Daoy (cell line): ENCODE measurements at regions not wholly inside any gene's neighbourhood (a gene's known extent, or its start where the extent isn't known, plus 50 kb on each side); places are given as distances from the start of the nearest gene placed in this dataset.

Experiments
- DNase-seq: peaks from one replicate; pipeline ENCODE4 v3.0.0-alpha.2; 2015; ENCODE audit warnings: low read depth

- no peak for DNase-seq
These were observed 370.7 kb downstream of the SLC4A3 start for GRCh38 chr2:219998107-219998506.

GRCh38 chr2:219998714-219999227 is 371.3 kb downstream of the SLC4A3 start:
- no peak for DNase-seq

- no peak for DNase-seq
These were observed 372.6 kb downstream of the SLC4A3 start for GRCh38 chr2:220000080-220000479.

GRCh38 chr2:220000586-220000985 is 373.2 kb downstream of the SLC4A3 start:
- DNase-seq, result no peak

- no peak for DNase-seq
These were observed 374.3 kb downstream of the SLC4A3 start for GRCh38 chr2:220001751-220002150.

GRCh38 chr2:220002251-220002650 is 374.8 kb downstream of the SLC4A3 start:
- DNase-seq, result no peak

- no peak for DNase-seq
These were observed 375.3 kb downstream of the SLC4A3 start for GRCh38 chr2:220002699-220003098.

- no peak for DNase-seq
These were observed 377.9 kb downstream of the SLC4A3 start for GRCh38 chr2:220005362-220005761.

- peak; percentile 48 for DNase-seq
These were observed 378.8 kb downstream of the SLC4A3 start for GRCh38 chr2:220006152-220006621.

GRCh38 chr2:220011859-220012258 is 384.4 kb downstream of the SLC4A3 start:
- no peak for DNase-seq

- DNase-seq, result no peak
These were observed 387.5 kb downstream of the SLC4A3 start for GRCh38 chr2:220014961-220015360.

- no peak for DNase-seq
These were observed 388.1 kb downstream of the SLC4A3 start for GRCh38 chr2:220015576-220015975.

GRCh38 chr2:220025207-220025606 is 397.8 kb downstream of the SLC4A3 start:
- no peak for DNase-seq

- DNase-seq, result no peak
These were observed 401.6 kb downstream of the SLC4A3 start for GRCh38 chr2:220029013-220029412.

- DNase-seq, result no peak
These were observed 406.1 kb downstream of the SLC4A3 start for GRCh38 chr2:220033546-220033945.

- peak; percentile 35 for DNase-seq
These were observed 407.1 kb downstream of the SLC4A3 start for GRCh38 chr2:220034426-220035130.

- DNase-seq, result no peak
These were observed 409.0 kb downstream of the SLC4A3 start for GRCh38 chr2:220036431-220036830.

GRCh38 chr2:220040346-220040745 is 412.9 kb downstream of the SLC4A3 start:
- DNase-seq, result no peak

- no peak for DNase-seq
These were observed 414.0 kb downstream of the SLC4A3 start for GRCh38 chr2:220041447-220041846.

- DNase-seq, result no peak
These were observed 415.9 kb downstream of the SLC4A3 start for GRCh38 chr2:220043155-220043989.

- DNase-seq, result no peak
These were observed 416.5 kb downstream of the SLC4A3 start for GRCh38 chr2:220043990-220044335.

GRCh38 chr2:220044383-220044782 is 417.0 kb downstream of the SLC4A3 start:
- no peak for DNase-seq

GRCh38 chr2:220046507-220046906 is 419.1 kb downstream of the SLC4A3 start:
- DNase-seq, result no peak
